ENCODE measurements at regions not wholly inside any gene's neighbourhood (a gene's known extent, or its start where the extent isn't known, plus 50 kb on each side); places are given as distances from the start of the nearest gene placed in this dataset.

GRCh38 chr13:112182846-112183531 is 116.0 kb downstream of the SOX1 start:
- TF ChIP-seq, protein P1, sequence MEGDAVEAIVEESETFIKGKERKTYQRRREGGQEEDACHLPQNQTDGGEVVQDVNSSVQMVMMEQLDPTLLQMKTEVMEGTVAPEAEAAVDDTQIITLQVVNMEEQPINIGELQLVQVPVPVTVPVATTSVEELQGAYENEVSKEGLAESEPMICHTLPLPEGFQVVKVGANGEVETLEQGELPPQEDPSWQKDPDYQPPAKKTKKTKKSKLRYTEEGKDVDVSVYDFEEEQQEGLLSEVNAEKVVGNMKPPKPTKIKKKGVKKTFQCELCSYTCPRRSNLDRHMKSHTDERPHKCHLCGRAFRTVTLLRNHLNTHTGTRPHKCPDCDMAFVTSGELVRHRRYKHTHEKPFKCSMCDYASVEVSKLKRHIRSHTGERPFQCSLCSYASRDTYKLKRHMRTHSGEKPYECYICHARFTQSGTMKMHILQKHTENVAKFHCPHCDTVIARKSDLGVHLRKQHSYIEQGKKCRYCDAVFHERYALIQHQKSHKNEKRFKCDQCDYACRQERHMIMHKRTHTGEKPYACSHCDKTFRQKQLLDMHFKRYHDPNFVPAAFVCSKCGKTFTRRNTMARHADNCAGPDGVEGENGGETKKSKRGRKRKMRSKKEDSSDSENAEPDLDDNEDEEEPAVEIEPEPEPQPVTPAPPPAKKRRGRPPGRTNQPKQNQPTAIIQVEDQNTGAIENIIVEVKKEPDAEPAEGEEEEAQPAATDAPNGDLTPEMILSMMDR (IDR thresholded peaks at IDR 0.05; ENCODE audit: low read depth, low read length) = no peak
- TF ChIP-seq POLR2A (IDR thresholded peaks at IDR 0.05; ENCODE audit: extremely low read depth, insufficient read length) = no peak
